ENCODE measurements at regions not wholly inside any gene's neighbourhood (a gene's known extent, or its start where the extent isn't known, plus 50 kb on each side); places are given as distances from the start of the nearest gene placed in this dataset.

- TF ChIP-seq CHD7 (IDR thresholded peaks at IDR 0.05; ENCODE audit: insufficient replicate concordance, low read length) (no peak), SP4 (IDR thresholded peaks at IDR 0.05; ENCODE audit: low read length) (no peak), CHD1 (IDR thresholded peaks at IDR 0.05; ENCODE audit: low read depth, low read length) (no peak), HDAC2 (IDR thresholded peaks at IDR 0.05; ENCODE audit: borderline replicate concordance in 1 of 2, low read depth in 2 of 2, low read length in 2 of 2) (no peak), JUND (IDR thresholded peaks at IDR 0.05; ENCODE audit: low read length) (no peak), BACH1 (IDR thresholded peaks at IDR 0.05; ENCODE audit: low read length) (no peak), ZNF274 (IDR thresholded peaks at IDR 0.05; ENCODE audit: borderline replicate concordance, extremely low read depth, low read length) (no peak), SIN3A (conservative IDR thresholded peaks at IDR 0.05 in 1 of 2, IDR thresholded peaks at IDR 0.05 in 1 of 2; ENCODE audit: low read depth in 1 of 2, low read length in 2 of 2) (no peak), SRF (IDR thresholded peaks at IDR 0.05; ENCODE audit: low read depth, low read length) (no peak), EZH2 (IDR thresholded peaks at IDR 0.05; ENCODE audit: low read depth, low read length, severe bottlenecking) (no peak), ASH2L (IDR thresholded peaks at IDR 0.05; ENCODE audit: low read length) (no peak), RAD21 (IDR thresholded peaks at IDR 0.05 in 1 of 2, conservative IDR thresholded peaks at IDR 0.05 in 1 of 2; ENCODE audit: low read depth in 2 of 2, low read length in 2 of 2) (no peak)
These were observed 519.9 kb downstream of the UTRN start (continued) for GRCh38 chr6:144805049-144805448.

All from H1 (cell line).